ENCODE measurements at regions not wholly inside any gene's neighbourhood (a gene's known extent, or its start where the extent isn't known, plus 50 kb on each side); places are given as distances from the start of the nearest gene placed in this dataset.
"Not testable (repeated sequence)": the region's sequence is repeated elsewhere in the genome, so short reads cannot be mapped to it uniquely, and the experiment has no call there.

DNA sequence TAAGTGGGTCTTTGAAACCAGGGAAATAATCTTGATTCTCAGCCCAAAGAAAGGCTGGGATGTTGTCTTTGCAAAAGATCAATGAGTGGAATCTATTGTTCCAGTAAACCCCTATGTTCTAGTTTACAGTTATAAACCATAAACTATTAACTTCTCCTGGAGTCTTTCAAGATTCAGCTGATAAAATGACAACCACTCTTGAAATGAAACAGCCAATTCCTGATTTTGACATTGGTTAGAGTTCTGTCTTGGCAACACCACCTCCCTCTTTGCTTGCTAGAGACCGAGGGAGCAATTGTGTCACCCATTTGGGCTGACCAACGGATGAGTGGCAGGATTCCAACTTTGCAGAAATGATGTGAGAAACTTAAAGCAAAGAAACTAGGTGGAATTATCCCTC is 746.9 kb downstream of the SLC4A3 start:
- Histone ChIP-seq H4K20me1 (ENCODE audit: insufficient read depth) (no peaks in the 10 kb centered on the region), H3K4me3 (ENCODE audit: low read length) (no peak overlapping the region), H3K36me3 (ENCODE audit: insufficient read depth, low read length) (no peaks in the 10 kb centered on the region), H3F3A (ENCODE audit: insufficient read depth, low read length, poor library complexity, severe bottlenecking) (no peaks in the 10 kb centered on the region), H3K9me2 (ENCODE audit: insufficient read depth, low read length) (no peaks in the 10 kb centered on the region), H3K4me2 (ENCODE audit: low read length) (no peak overlapping the region), H3K9ac (ENCODE audit: low read length) (no peak overlapping the region), H2AFZ (ENCODE audit: low read depth, low read length) (no peak overlapping the region), H3K9me3 (ENCODE audit: low read length) (no peaks in the 10 kb centered on the region), H3K79me2 (replicated peaks; ENCODE audit: insufficient read depth, low read length) (no peaks in the 10 kb centered on the region), H3K27ac (ENCODE audit: low read length) (no peak overlapping the region), H3K27me3 (ENCODE audit: insufficient read depth, low read depth, low read length) (no peaks in the 10 kb centered on the region)
- no peak for TF ChIP-seq REST (IDR thresholded peaks at IDR 0.05; ENCODE audit: borderline replicate concordance)
- no peak for TF ChIP-seq POLR2AphosphoS5 (IDR thresholded peaks at IDR 0.05)
- no peak for TF ChIP-seq RAD21 (conservative IDR thresholded peaks at IDR 0.05)
- TF ChIP-seq EZH2 (IDR thresholded peaks at IDR 0.05; ENCODE audit: borderline replicate concordance, insufficient read depth, low read length, poor library complexity, severe bottlenecking): no peak
- TF ChIP-seq EP300 (conservative IDR thresholded peaks at IDR 0.05; ENCODE audit: poor library complexity, severe bottlenecking): no peak
- TF ChIP-seq TAF1 (IDR thresholded peaks at IDR 0.05; ENCODE audit: low read depth): no peak
- TF ChIP-seq, protein P1, sequence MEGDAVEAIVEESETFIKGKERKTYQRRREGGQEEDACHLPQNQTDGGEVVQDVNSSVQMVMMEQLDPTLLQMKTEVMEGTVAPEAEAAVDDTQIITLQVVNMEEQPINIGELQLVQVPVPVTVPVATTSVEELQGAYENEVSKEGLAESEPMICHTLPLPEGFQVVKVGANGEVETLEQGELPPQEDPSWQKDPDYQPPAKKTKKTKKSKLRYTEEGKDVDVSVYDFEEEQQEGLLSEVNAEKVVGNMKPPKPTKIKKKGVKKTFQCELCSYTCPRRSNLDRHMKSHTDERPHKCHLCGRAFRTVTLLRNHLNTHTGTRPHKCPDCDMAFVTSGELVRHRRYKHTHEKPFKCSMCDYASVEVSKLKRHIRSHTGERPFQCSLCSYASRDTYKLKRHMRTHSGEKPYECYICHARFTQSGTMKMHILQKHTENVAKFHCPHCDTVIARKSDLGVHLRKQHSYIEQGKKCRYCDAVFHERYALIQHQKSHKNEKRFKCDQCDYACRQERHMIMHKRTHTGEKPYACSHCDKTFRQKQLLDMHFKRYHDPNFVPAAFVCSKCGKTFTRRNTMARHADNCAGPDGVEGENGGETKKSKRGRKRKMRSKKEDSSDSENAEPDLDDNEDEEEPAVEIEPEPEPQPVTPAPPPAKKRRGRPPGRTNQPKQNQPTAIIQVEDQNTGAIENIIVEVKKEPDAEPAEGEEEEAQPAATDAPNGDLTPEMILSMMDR (IDR thresholded peaks at IDR 0.05; ENCODE audit: poor library complexity, severe bottlenecking): no peak
- no peak for TF ChIP-seq SMC3 (conservative IDR thresholded peaks at IDR 0.05; ENCODE audit: poor library complexity)
- TF ChIP-seq MXI1 (conservative IDR thresholded peaks at IDR 0.05; ENCODE audit: poor library complexity, severe bottlenecking): no peak

DNA sequence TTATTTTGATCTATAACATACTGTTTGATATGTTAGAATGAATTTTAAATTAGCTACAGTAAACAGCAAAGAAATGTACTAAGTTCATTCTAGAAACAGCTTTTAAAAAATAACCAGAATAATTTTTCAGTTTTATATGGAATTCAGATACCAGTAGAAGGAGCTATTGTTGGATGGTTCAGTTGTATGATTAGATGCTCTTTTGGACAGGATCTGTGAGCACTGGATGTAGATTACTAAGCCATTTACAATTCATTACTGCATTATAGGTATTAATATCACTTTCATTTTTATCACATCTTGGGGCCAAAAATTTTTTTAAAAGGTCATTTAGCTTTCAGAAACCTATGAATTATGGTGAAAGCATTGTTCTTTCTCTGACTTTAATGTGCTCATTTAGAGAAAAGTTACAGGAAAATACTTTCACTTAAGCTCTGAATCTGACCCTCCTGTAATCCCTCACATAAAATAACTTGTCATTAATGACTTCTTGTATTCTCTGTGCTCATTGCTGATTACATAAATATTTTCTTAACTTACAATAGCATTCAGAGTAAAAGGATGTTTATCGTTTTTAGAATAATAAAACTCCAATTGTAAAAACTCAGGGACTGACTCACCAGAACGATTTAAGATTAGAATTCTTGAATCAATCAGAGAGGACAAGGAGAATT is 750.2 kb downstream of the SLC4A3 start:
- no peak overlapping the region for H3K4me3 ChIP-seq (ENCODE audit: low read length)
- no peak overlapping the region for H3K27ac ChIP-seq (ENCODE audit: low read length)
- H3K4me2 ChIP-seq (ENCODE audit: low read length): no peak overlapping the region
- no peaks in the 10 kb centered on the region for H3K9me2 ChIP-seq (ENCODE audit: insufficient read depth, low read length)
- TF ChIP-seq, protein P1 (IDR thresholded peaks at IDR 0.05; ENCODE audit: poor library complexity, severe bottlenecking): no peak
- TF ChIP-seq RAD21 (conservative IDR thresholded peaks at IDR 0.05): no peak
- TF ChIP-seq EZH2 (IDR thresholded peaks at IDR 0.05; ENCODE audit: borderline replicate concordance, insufficient read depth, low read length, poor library complexity, severe bottlenecking): no peak
- TF ChIP-seq EP300 (conservative IDR thresholded peaks at IDR 0.05; ENCODE audit: poor library complexity, severe bottlenecking): no peak
- TF ChIP-seq REST (IDR thresholded peaks at IDR 0.05; ENCODE audit: borderline replicate concordance): no peak
- TF ChIP-seq TAF1 (IDR thresholded peaks at IDR 0.05; ENCODE audit: low read depth): no peak
- TF ChIP-seq POLR2AphosphoS5 (IDR thresholded peaks at IDR 0.05): no peak
- no peak for TF ChIP-seq MXI1 (conservative IDR thresholded peaks at IDR 0.05; ENCODE audit: poor library complexity, severe bottlenecking)
- no peak for TF ChIP-seq SMC3 (conservative IDR thresholded peaks at IDR 0.05; ENCODE audit: poor library complexity)
- no peaks in the 10 kb centered on the region for H3F3A ChIP-seq (ENCODE audit: insufficient read depth, low read length, poor library complexity, severe bottlenecking)
- H3K36me3 ChIP-seq (ENCODE audit: insufficient read depth, low read length): no peaks in the 10 kb centered on the region
- no peaks in the 10 kb centered on the region for H4K20me1 ChIP-seq (ENCODE audit: insufficient read depth)
- H3K79me2 ChIP-seq (replicated peaks; ENCODE audit: insufficient read depth, low read length): no peaks in the 10 kb centered on the region
- no peak overlapping the region for H2AFZ ChIP-seq (ENCODE audit: low read depth, low read length)
- H3K9me3 ChIP-seq (ENCODE audit: low read length): peaks cover 4% of the 10 kb centered on the region
- no peaks in the 10 kb centered on the region for H3K27me3 ChIP-seq (ENCODE audit: insufficient read depth, low read depth, low read length)
- no peak overlapping the region for H3K9ac ChIP-seq (ENCODE audit: low read length)

DNA sequence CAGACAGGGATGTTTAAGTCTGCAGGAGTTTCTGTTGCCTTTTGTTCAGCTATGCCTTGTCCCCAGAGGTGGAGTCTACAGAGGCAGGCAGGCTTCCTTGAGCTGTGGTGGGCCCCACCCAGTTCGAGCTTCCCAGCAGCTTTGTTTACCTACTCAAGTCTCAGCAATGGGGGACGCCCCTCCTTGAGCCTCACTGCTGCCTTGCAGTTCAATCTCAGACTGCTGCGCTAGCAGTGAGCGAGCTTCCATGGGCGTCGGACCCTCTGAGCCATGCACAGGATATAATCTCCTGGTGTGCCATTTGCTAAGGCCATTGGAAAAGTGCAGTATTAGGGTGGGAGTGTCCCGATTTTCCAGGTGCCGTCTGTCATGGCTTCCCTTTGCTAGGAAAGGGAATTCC is 760.3 kb downstream of the SLC4A3 start:
- not testable (repeated sequence) for H3K4me3 ChIP-seq (ENCODE audit: low read length); H3K4me2 ChIP-seq (ENCODE audit: low read length); H3K79me2 ChIP-seq (replicated peaks; ENCODE audit: insufficient read depth, low read length); H3F3A ChIP-seq (ENCODE audit: insufficient read depth, low read length, poor library complexity, severe bottlenecking); H3K27me3 ChIP-seq (ENCODE audit: insufficient read depth, low read depth, low read length); H3K27ac ChIP-seq (ENCODE audit: low read length); H4K20me1 ChIP-seq (ENCODE audit: insufficient read depth); H3K9me3 ChIP-seq (ENCODE audit: low read length); H3K36me3 ChIP-seq (ENCODE audit: insufficient read depth, low read length); H2AFZ ChIP-seq (ENCODE audit: low read depth, low read length); H3K9me2 ChIP-seq (ENCODE audit: insufficient read depth, low read length); H3K9ac ChIP-seq (ENCODE audit: low read length)
